H1 (cell line): ENCODE measurements at regions not wholly inside any gene's neighbourhood (a gene's known extent, or its start where the extent isn't known, plus 50 kb on each side); places are given as distances from the start of the nearest gene placed in this dataset.

Experiments
- CTCF ChIA-PET: fragments of 300-600 bp; sonication (Branson Sonifier 250); formaldehyde crosslinking; loops from one replicate; lab custom pipeline; 2021; ENCODE audit not compliant: partially characterized antibody; lab: Charles Lee
- POLR2A ChIA-PET: fragments of 300-600 bp; sonication (Branson Sonifier 250); formaldehyde crosslinking; loops from one replicate; lab custom pipeline; 2021; ENCODE audit warnings: inconsistent platforms; ENCODE audit not compliant: partially characterized antibody; lab: Charles Lee
- DNase-seq, 2 experiments: peaks; one replicate each; pipeline versions ENCODE4 v3.0.0 to v3.0.0-alpha.2; 2010 to 2022; ENCODE audit warnings: low spot score in 2 of 2, low read depth in 1 of 2, mixed read lengths in 1 of 2
- FAIRE-seq: peaks from 2 replicates; lab custom pipeline; 2011; peaks lifted over from hg19 to GRCh38; lab: Jason Lieb, UNC
- H2AFZ ChIP-seq: 2 replicates; pipeline ENCODE4 v1.8.1; 2012; ENCODE audit warnings: low read length, inconsistent platforms
- H2AK5ac ChIP-seq: 2 replicates; pipeline ENCODE4 v1.6.1; 2013; ENCODE audit warnings: low read depth, low read length
- H2BK120ac ChIP-seq: replicated peaks from 2 replicates; pipeline ENCODE3; 2013; ENCODE audit warnings: low read depth, low read length, inconsistent platforms
- H2BK12ac ChIP-seq: 2 replicates; pipeline ENCODE4 v1.6.1; 2013; ENCODE audit warnings: low read depth, low read length
- H2BK15ac ChIP-seq: 2 replicates; pipeline ENCODE4 v1.6.1; 2013; ENCODE audit warnings: low read length
- H2BK20ac ChIP-seq: 2 replicates; pipeline ENCODE4 v1.6.1; 2013; ENCODE audit warnings: low read length
- H2BK5ac ChIP-seq: 2 replicates; pipeline ENCODE4 v1.6.1; 2013; ENCODE audit warnings: low read depth, low read length
- H3K14ac ChIP-seq: 2 replicates; pipeline ENCODE4 v1.6.1; 2013; ENCODE audit warnings: inconsistent platforms; ENCODE audit not compliant: insufficient read length
- H3K18ac ChIP-seq: 2 replicates; pipeline ENCODE4 v1.6.1; 2013; ENCODE audit warnings: low read length; ENCODE audit errors: extremely low read depth
- H3K23ac ChIP-seq: 2 replicates; pipeline ENCODE4 v1.6.1; 2013; ENCODE audit warnings: inconsistent platforms; ENCODE audit not compliant: insufficient read length
- H3K23me2 ChIP-seq: 2 replicates; pipeline ENCODE4 v1.6.1; 2013; ENCODE audit warnings: low read depth, low read length
- H3K27ac ChIP-seq: 2 replicates; pipeline ENCODE4 v1.6.1; 2011; ENCODE audit warnings: low read depth, low read length, inconsistent platforms
- H3K27me3 ChIP-seq, 4 experiments: replicated peaks in 1 of 4; 1 replicate in 1 of 4; 2 replicates in 3 of 4; pipeline versions ENCODE4 v1.6.1 to v1.8.1; 2011 to 2013; ENCODE audit warnings: low read length in 3 of 4, mild to moderate bottlenecking in 3 of 4, inconsistent platforms in 2 of 4, mixed read lengths in 2 of 4, moderate library complexity in 1 of 4; ENCODE audit not compliant: control insufficient read depth in 3 of 4, insufficient read depth in 3 of 4; ENCODE audit errors: extremely low read depth in 1 of 4
- H3K36me3 ChIP-seq, 4 experiments: 2 replicates each; pipeline versions ENCODE4 v1.6.1 to v1.8.1; 2011 to 2013; ENCODE audit warnings: mild to moderate bottlenecking in 4 of 4, low read length in 3 of 4, moderate library complexity in 2 of 4, control low read depth in 1 of 4, inconsistent platforms in 1 of 4; ENCODE audit not compliant: insufficient read depth in 4 of 4, control insufficient read depth in 2 of 4
- H3K4ac ChIP-seq: replicated peaks from 2 replicates; pipeline ENCODE3; 2013; ENCODE audit warnings: low read length, low read depth, mixed read lengths, inconsistent platforms; ENCODE audit not compliant: insufficient read length
- H3K4me1 ChIP-seq, 4 experiments: replicated peaks in 1 of 4; 1 replicate in 1 of 4; 2 replicates in 3 of 4; pipeline versions ENCODE4 v1.6.1 to v1.8.1; 2011 to 2013; ENCODE audit warnings: low read length in 3 of 4, inconsistent platforms in 2 of 4, mixed read lengths in 1 of 4; ENCODE audit not compliant: insufficient read depth in 4 of 4, control insufficient read depth in 3 of 4
- H3K4me2 ChIP-seq, 2 experiments: 2 replicates each; pipeline versions ENCODE4 v1.6.1 to v1.8.1; 2011 to 2013; ENCODE audit warnings: low read depth in 2 of 2, low read length in 2 of 2, control low read depth in 1 of 2, inconsistent platforms in 1 of 2, mild to moderate bottlenecking in 1 of 2; ENCODE audit not compliant: insufficient read depth in 1 of 2
- H3K4me3 ChIP-seq, 4 experiments: fragments of 200-600, 300-600 bp in 1 of 4; sonication (generic), shearing (Covaris generic), sonication (Bioruptor Twin) in 1 of 4; 2 replicates each; pipeline versions ENCODE4 v1.5.1 to v1.8.1; 2011 to 2016; ENCODE audit warnings: low read length in 4 of 4, low read depth in 3 of 4, control low read depth in 2 of 4, inconsistent platforms in 2 of 4, mild to moderate bottlenecking in 2 of 4, mixed read lengths in 1 of 4, moderate library complexity in 1 of 4; ENCODE audit not compliant: insufficient read depth in 2 of 4; ENCODE audit errors: extremely low read depth in 1 of 4
- H3K56ac ChIP-seq: replicated peaks from 2 replicates; pipeline ENCODE3; 2013; ENCODE audit warnings: low read depth, mild to moderate bottlenecking, mixed read lengths, low read length, inconsistent platforms; ENCODE audit not compliant: insufficient read length
- H3K79me1 ChIP-seq: 2 replicates; pipeline ENCODE4 v1.6.1; 2013; ENCODE audit warnings: low read depth, low read length, control low read depth
- H3K79me2 ChIP-seq, 2 experiments: 2 replicates each; pipeline versions ENCODE4 v1.6.1 to v1.8.1; 2012 to 2013; ENCODE audit warnings: low read length in 2 of 2, mild to moderate bottlenecking in 2 of 2, inconsistent platforms in 1 of 2; ENCODE audit not compliant: insufficient read depth in 2 of 2, control insufficient read depth in 1 of 2
- H3K9ac ChIP-seq, 4 experiments: replicated peaks in 1 of 4; 1 replicate in 1 of 4; 2 replicates in 3 of 4; pipeline versions ENCODE4 v1.6.1 to v1.8.1; 2011 to 2013; ENCODE audit warnings: low read depth in 3 of 4, low read length in 3 of 4, control low read depth in 2 of 4, mild to moderate bottlenecking in 2 of 4, moderate library complexity in 2 of 4, inconsistent platforms in 1 of 4; ENCODE audit errors: extremely low read depth in 1 of 4
- H3K9me3 ChIP-seq, 2 experiments: 2 replicates each; pipeline versions ENCODE4 v1.6.1 to v1.8.1; 2012 to 2013; ENCODE audit warnings: mild to moderate bottlenecking in 2 of 2, moderate library complexity in 2 of 2, control low read depth in 1 of 2, inconsistent platforms in 1 of 2, low read depth in 1 of 2, low read length in 1 of 2, mixed read lengths in 1 of 2; ENCODE audit not compliant: insufficient read depth in 2 of 2
- H4K20me1 ChIP-seq, 2 experiments: replicated peaks in 1 of 2; 2 replicates each; pipeline versions ENCODE3 to v1.8.1; 2011 to 2013; ENCODE audit warnings: inconsistent platforms in 2 of 2, low read length in 2 of 2, mild to moderate bottlenecking in 1 of 2; ENCODE audit not compliant: insufficient read depth in 2 of 2, control insufficient read depth in 1 of 2
- H4K5ac ChIP-seq: 2 replicates; pipeline ENCODE4 v1.6.1; 2013; ENCODE audit warnings: low read length, low read depth, mixed read lengths, inconsistent platforms; ENCODE audit not compliant: insufficient read length
- H4K8ac ChIP-seq: 2 replicates; pipeline ENCODE4 v1.8.0; 2013; ENCODE audit warnings: mild to moderate bottlenecking, moderate library complexity, low read length, inconsistent platforms; ENCODE audit not compliant: insufficient read depth; ENCODE audit errors: extremely low read depth
- H4K91ac ChIP-seq: replicated peaks from 2 replicates; pipeline ENCODE3; 2013; ENCODE audit warnings: low read length, mixed read lengths, inconsistent platforms; ENCODE audit not compliant: insufficient read length
- KDM5A ChIP-seq: fragments of 200-600 bp; IDR thresholded peaks from 2 replicates; pipeline ENCODE4 v1.7.1; 2012; ENCODE audit warnings: mild to moderate bottlenecking, low read length, inconsistent platforms, mixed read lengths
- MAFK ChIP-seq: IDR thresholded peaks from 2 replicates; pipeline ENCODE4 v1.6.1; 2012; ENCODE audit warnings: low read depth, mild to moderate bottlenecking, improper control_type of control experiment, low read length
- MAX ChIP-seq: IDR thresholded peaks from 2 replicates; pipeline ENCODE4 v1.6.1; 2012; ENCODE audit warnings: inconsistent platforms
- SIN3A ChIP-seq, 2 experiments: IDR thresholded peaks in 1 of 2; conservative IDR thresholded peaks in 1 of 2; 2 replicates each; pipeline ENCODE4 v1.6.1; 2011 to 2012; ENCODE audit warnings: low read length in 2 of 2, improper control_type of control experiment in 1 of 2, low read depth in 1 of 2, mild to moderate bottlenecking in 1 of 2
- SP4 ChIP-seq: IDR thresholded peaks from 2 replicates; pipeline ENCODE4 v1.6.1; 2012; ENCODE audit warnings: low read length, inconsistent platforms
- SRF ChIP-seq: IDR thresholded peaks from 2 replicates; pipeline ENCODE4 v1.6.1; 2011; ENCODE audit warnings: mild to moderate bottlenecking, low read depth, low read length, moderate library complexity
- WGBS, 2 experiments: shearing (Covaris generic) in 1 of 2; methylation state at CpG; one replicate each; pipeline versions ENCODE4 v1.1.6 to v1.1.7; 2013 to 2015; ENCODE audit warnings: low lambda C conversion rate in 2 of 2, mixed read lengths in 2 of 2, inconsistent platforms in 1 of 2, low coverage in 1 of 2, missing lambda C conversion rate in 1 of 2; ENCODE audit not compliant: insufficient replicate concordance in 2 of 2, insufficient coverage in 1 of 2, insufficient read length in 1 of 2; ENCODE audit errors: extremely low coverage in 1 of 2, missing lambda C conversion rate in 1 of 2; 5-methylcytosine and 5-hydroxymethylcytosine counted together

- no peaks in the 10 kb centered on the region for H4K20me1 ChIP-seq
- H3K36me3 ChIP-seq: no peaks in the 10 kb centered on the region
- no peak overlapping the region for H3K4me3 ChIP-seq
- TF ChIP-seq MAFK (no peak), SRF (no peak), SIN3A (conservative IDR thresholded peaks at IDR 0.05 in 1 of 2, IDR thresholded peaks at IDR 0.05 in 1 of 2; ENCODE audit: low read depth in 1 of 2, low read length in 2 of 2) (no peak), MAX (no peak), KDM5A (no peak), SP4 (no peak)
- no peak overlapping the region for H2AK5ac ChIP-seq
- no peak overlapping the region for H2BK120ac ChIP-seq
- H3K9me3 ChIP-seq: no peaks in the 10 kb centered on the region
- ChIA-PET POLR2A (no interaction called here), CTCF (interaction anchor here (1.0 to 1.1 kb wide), 2 partner anchors 147 to 148 kb away, joined by 3 to 4 read pairs; no protein-coding TSS in a partner anchor)
- no peaks in the 10 kb centered on the region for H3K27me3 ChIP-seq
- H2AFZ ChIP-seq: peak overlapping the region; percentile 77; the same call in 1 of the 2 replicates
- no peak overlapping the region for H2BK12ac ChIP-seq
- FAIRE-seq: peak; percentile 24
- no peak for DNase-seq
- H3K23me2 ChIP-seq: no peaks in the 10 kb centered on the region
- H2BK20ac ChIP-seq: no peak overlapping the region
- H2BK15ac ChIP-seq: no peak overlapping the region
- no peaks in the 10 kb centered on the region for H3K79me1 ChIP-seq
- H3K4ac ChIP-seq: no peak overlapping the region
- H3K79me2 ChIP-seq: no peaks in the 10 kb centered on the region
- H4K5ac ChIP-seq: no peak overlapping the region
- 60% methylated on average over 3 of the region's 3 CpGs; no CpG with 5 or more reads in 1 of the 2 experiments for WGBS, 2 experiments
- no peak overlapping the region for H3K56ac ChIP-seq
- no peak overlapping the region for H4K91ac ChIP-seq
- no peak overlapping the region for H3K9ac ChIP-seq
- no peak overlapping the region for H3K27ac ChIP-seq
- no peak overlapping the region for H3K18ac ChIP-seq
- peaks cover 0 to 4% (median 0%) of the 10 kb centered on the region in 4 experiments; a peak in 1 of 7 replicates for H3K4me1 ChIP-seq
- no peak overlapping the region for H4K8ac ChIP-seq
- no peak overlapping the region; a peak in 1 of 4 replicates for H3K4me2 ChIP-seq
- H3K14ac ChIP-seq: no peak overlapping the region
- H3K23ac ChIP-seq: no peak overlapping the region
- H2BK5ac ChIP-seq: no peak overlapping the region
Measured at GRCh38 chr10:52632591-52632990, 140.0 kb downstream of the MBL2 start.
